ENCODE measurements at regions not wholly inside any gene's neighbourhood (a gene's known extent, or its start where the extent isn't known, plus 50 kb on each side); places are given as distances from the start of the nearest gene placed in this dataset.

DNA sequence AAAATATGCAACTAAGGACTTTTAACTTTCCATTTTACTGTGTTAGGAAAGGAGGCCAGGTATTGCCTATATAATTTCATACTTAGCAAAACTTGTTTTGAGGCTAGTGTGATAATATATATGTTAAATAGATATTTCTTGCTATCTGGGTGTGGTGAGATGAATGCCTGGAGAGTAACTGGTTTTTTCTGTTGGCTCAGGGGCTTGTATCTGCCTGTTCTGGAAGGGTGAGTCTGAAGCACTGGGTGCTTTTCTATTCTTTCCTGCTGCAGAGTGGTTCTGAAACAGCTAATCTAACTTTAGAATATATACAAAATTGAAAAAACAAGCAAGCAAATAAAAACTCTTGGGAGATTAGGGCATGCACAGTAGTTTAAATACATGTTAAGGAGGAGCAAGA lies 64.6 kb upstream of the MYCBP2 start:
- Histone ChIP-seq H3K9ac (ENCODE audit: insufficient read depth, low read length) (no peak overlapping the region), H3K4me3 (replicated peaks in 1 of 4; ENCODE audit: control extremely low read depth in 1 of 4, insufficient read depth in 1 of 4, low read depth in 3 of 4, low read length in 4 of 4) (no peak overlapping the region), H3K27ac (ENCODE audit: insufficient read depth, low read length) (no peak overlapping the region), H3K9me3 (ENCODE audit: control insufficient read depth, insufficient read depth, low read depth, low read length) (no peaks in the 10 kb centered on the region), H4K20me1 (ENCODE audit: control insufficient read depth, extremely low read depth, insufficient read depth, low read length) (no peaks in the 10 kb centered on the region), H3K27me3 (ENCODE audit: control insufficient read depth, insufficient read depth, low read length) (no peaks in the 10 kb centered on the region), H3K4me1 (ENCODE audit: control insufficient read depth, extremely low read depth, insufficient read depth, low read length) (peaks cover 5% of the 10 kb centered on the region), H3K36me3 (ENCODE audit: control insufficient read depth, insufficient read depth, low read length) (no peaks in the 10 kb centered on the region), H3K4me2 (ENCODE audit: extremely low read depth, insufficient read depth, low read length) (no peak overlapping the region), H2AFZ (ENCODE audit: low read length) (no peak overlapping the region), H3K79me2 (ENCODE audit: control insufficient read depth, insufficient read depth, low read length) (no peaks in the 10 kb centered on the region)
- no peak for TF ChIP-seq EZH2 (IDR thresholded peaks at IDR 0.05; ENCODE audit: low read length, missing control alignments)
- no peak for TF ChIP-seq CTCF (conservative IDR thresholded peaks at IDR 0.05 in 1 of 2, IDR thresholded peaks at IDR 0.05 in 1 of 2; ENCODE audit: low read depth in 1 of 2, low read length in 2 of 2)
- DNase-seq (ENCODE audit: low read depth in 2 of 2): no peak

DNA sequence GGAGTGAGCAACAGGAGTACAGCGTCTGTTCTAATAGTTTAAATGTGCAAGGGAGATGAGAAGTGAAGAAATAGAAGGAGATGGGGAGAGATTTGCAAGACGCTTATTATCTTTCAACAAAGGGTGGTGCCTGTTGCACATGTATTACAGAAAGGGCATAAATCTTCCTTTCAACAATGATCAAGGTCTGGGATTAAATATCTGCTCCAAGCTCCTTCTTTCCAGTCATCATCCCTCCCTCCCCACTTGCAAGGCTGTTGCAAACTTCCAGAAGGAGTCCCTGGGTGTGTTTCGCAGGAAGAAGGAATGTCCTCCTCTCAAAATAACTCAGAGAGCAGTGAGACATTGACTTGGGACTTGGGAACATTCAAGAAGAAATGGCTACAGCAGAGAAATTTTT lies 63.5 kb upstream of the MYCBP2 start:
- Histone ChIP-seq H3K4me1 (ENCODE audit: control insufficient read depth, extremely low read depth, insufficient read depth, low read length) (peaks cover 5% of the 10 kb centered on the region), H3K79me2 (ENCODE audit: control insufficient read depth, insufficient read depth, low read length) (no peaks in the 10 kb centered on the region), H3K27ac (ENCODE audit: insufficient read depth, low read length) (no peak overlapping the region), H3K4me3 (replicated peaks in 1 of 4; ENCODE audit: control extremely low read depth in 1 of 4, insufficient read depth in 1 of 4, low read depth in 3 of 4, low read length in 4 of 4) (no peak overlapping the region), H3K9me3 (ENCODE audit: control insufficient read depth, insufficient read depth, low read depth, low read length) (no peaks in the 10 kb centered on the region), H3K27me3 (ENCODE audit: control insufficient read depth, insufficient read depth, low read length) (no peaks in the 10 kb centered on the region), H3K4me2 (ENCODE audit: extremely low read depth, insufficient read depth, low read length) (no peak overlapping the region), H2AFZ (ENCODE audit: low read length) (no peak overlapping the region), H3K9ac (ENCODE audit: insufficient read depth, low read length) (no peak overlapping the region), H4K20me1 (ENCODE audit: control insufficient read depth, extremely low read depth, insufficient read depth, low read length) (no peaks in the 10 kb centered on the region), H3K36me3 (ENCODE audit: control insufficient read depth, insufficient read depth, low read length) (no peaks in the 10 kb centered on the region)
- TF ChIP-seq CTCF (conservative IDR thresholded peaks at IDR 0.05 in 1 of 2, IDR thresholded peaks at IDR 0.05 in 1 of 2; ENCODE audit: low read depth in 1 of 2, low read length in 2 of 2) (no peak), EZH2 (IDR thresholded peaks at IDR 0.05; ENCODE audit: low read length, missing control alignments) (no peak)
- no peak for DNase-seq (ENCODE audit: low read depth in 2 of 2)

DNA sequence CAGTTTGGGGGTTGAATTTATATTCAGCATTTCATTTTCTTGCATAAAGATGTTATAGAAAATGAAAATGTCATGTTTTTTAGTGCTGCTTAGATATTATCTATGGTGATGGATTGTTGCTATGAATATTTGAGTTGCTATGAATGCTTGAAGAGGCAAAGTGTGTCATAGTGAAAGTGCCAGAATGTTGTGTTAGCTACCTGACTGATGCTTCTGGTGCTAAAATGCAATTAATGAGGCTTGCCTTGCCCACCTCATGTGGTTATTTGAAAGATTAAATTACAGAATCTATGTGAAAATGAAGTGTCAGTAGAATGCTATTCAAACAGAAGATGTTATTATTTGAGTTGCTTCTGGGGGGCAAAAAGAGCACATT lies 62.7 kb upstream of the MYCBP2 start:
- Histone ChIP-seq H3K4me2 (ENCODE audit: extremely low read depth, insufficient read depth, low read length) (no peak overlapping the region), H3K4me1 (ENCODE audit: control insufficient read depth, extremely low read depth, insufficient read depth, low read length) (peaks cover 5% of the 10 kb centered on the region), H3K4me3 (replicated peaks in 1 of 4; ENCODE audit: control extremely low read depth in 1 of 4, insufficient read depth in 1 of 4, low read depth in 3 of 4, low read length in 4 of 4) (no peak overlapping the region), H3K79me2 (ENCODE audit: control insufficient read depth, insufficient read depth, low read length) (no peaks in the 10 kb centered on the region), H3K9ac (ENCODE audit: insufficient read depth, low read length) (no peak overlapping the region), H3K36me3 (ENCODE audit: control insufficient read depth, insufficient read depth, low read length) (no peaks in the 10 kb centered on the region), H2AFZ (ENCODE audit: low read length) (no peak overlapping the region), H4K20me1 (ENCODE audit: control insufficient read depth, extremely low read depth, insufficient read depth, low read length) (no peaks in the 10 kb centered on the region), H3K27ac (ENCODE audit: insufficient read depth, low read length) (no peak overlapping the region), H3K27me3 (ENCODE audit: control insufficient read depth, insufficient read depth, low read length) (no peaks in the 10 kb centered on the region), H3K9me3 (ENCODE audit: control insufficient read depth, insufficient read depth, low read depth, low read length) (no peaks in the 10 kb centered on the region)
- no peak for DNase-seq (ENCODE audit: low read depth in 2 of 2)
- no peak for TF ChIP-seq CTCF (conservative IDR thresholded peaks at IDR 0.05 in 1 of 2, IDR thresholded peaks at IDR 0.05 in 1 of 2; ENCODE audit: low read depth in 1 of 2, low read length in 2 of 2)
- TF ChIP-seq EZH2 (IDR thresholded peaks at IDR 0.05; ENCODE audit: low read length, missing control alignments): no peak
